C4-2B (cell line): ENCODE measurements at regions not wholly inside any gene's neighbourhood (a gene's known extent, or its start where the extent isn't known, plus 50 kb on each side); places are given as distances from the start of the nearest gene placed in this dataset.

Experiments
- CTCF ChIP-seq: fragments of 450-650 bp; conservative IDR thresholded peaks from 2 replicates; pipeline ENCODE4 v1.5.1; 2017; ENCODE audit warnings: mild to moderate bottlenecking
- ZFX ChIP-seq: fragments of 450-650 bp; IDR thresholded peaks from 2 replicates; pipeline ENCODE4 v1.6.1; 2017

GRCh38 chr13:94811753-94812152 lies 99.4 kb upstream of the SOX21 start:
- TF ChIP-seq CTCF (no peak), ZFX (no peak)
